GM12878 (cell line): ENCODE measurements at regions not wholly inside any gene's neighbourhood (a gene's known extent, or its start where the extent isn't known, plus 50 kb on each side); places are given as distances from the start of the nearest gene placed in this dataset.

Experiments used
- ATF2 ChIP-seq: IDR thresholded peaks from 2 replicates; pipeline ENCODE4 v1.6.1; 2012; ENCODE audit warnings: low read length, inconsistent platforms
- ATF7 ChIP-seq: fragments of 450-650 bp; IDR thresholded peaks from 2 replicates; pipeline ENCODE4 v1.6.1; 2016; ENCODE audit warnings: low read depth, mild to moderate bottlenecking
- CEBPB ChIP-seq, 2 experiments: fragments of 150-350 bp in 1 of 2; IDR thresholded peaks; 2 replicates each; pipeline ENCODE4 v1.6.1; 2012 to 2014; ENCODE audit warnings: low read depth in 2 of 2, low read length in 2 of 2, borderline replicate concordance in 1 of 2, inconsistent platforms in 1 of 2
- ETV6 ChIP-seq, 2 experiments: fragments of 450-650 bp in 1 of 2; IDR thresholded peaks in 1 of 2; conservative IDR thresholded peaks in 1 of 2; 2 replicates each; pipeline ENCODE4 v1.6.1; 2014; ENCODE audit warnings: antibody characterized with exemption in 1 of 2, borderline replicate concordance in 1 of 2, low read depth in 1 of 2, mild to moderate bottlenecking in 1 of 2, moderate library complexity in 1 of 2
- GABPA ChIP-seq: IDR thresholded peaks from 2 replicates; pipeline ENCODE4 v1.6.1; 2014; ENCODE audit warnings: antibody characterized with exemption, low read depth, mild to moderate bottlenecking, inconsistent platforms
- IKZF1 ChIP-seq: fragments of 450-650 bp; conservative IDR thresholded peaks from 2 replicates; pipeline ENCODE4 v1.6.1; 2017; ENCODE audit warnings: antibody characterized with exemption, mild to moderate bottlenecking
- IRF3 ChIP-seq: fragments of 450-650 bp; IDR thresholded peaks from 2 replicates; pipeline ENCODE4 v1.6.1; 2014; ENCODE audit warnings: mild to moderate bottlenecking
- RAD51 ChIP-seq: fragments of 450-650 bp; IDR thresholded peaks from 2 replicates; pipeline ENCODE4 v1.6.1; 2016; ENCODE audit warnings: moderate library complexity, mild to moderate bottlenecking, inconsistent platforms
- REST ChIP-seq: IDR thresholded peaks from 2 replicates; pipeline ENCODE4 v1.6.1; 2012; ENCODE audit warnings: mild to moderate bottlenecking, low read depth, low read length

- TF ChIP-seq ETV6 (conservative IDR thresholded peaks at IDR 0.05 in 1 of 2, IDR thresholded peaks at IDR 0.05 in 1 of 2; ENCODE audit: borderline replicate concordance in 1 of 2, low read depth in 1 of 2) (no peak), ATF2 (no peak), ATF7 (no peak), CEBPB (IDR thresholded peaks at IDR 0.05; ENCODE audit: borderline replicate concordance in 1 of 2, low read depth in 2 of 2, low read length in 2 of 2) (no peak), IRF3 (no peak), IKZF1 (no peak), GABPA (no peak), RAD51 (no peak), REST (no peak)
Observed at GRCh38 chr3:135869439-135870105, 96.0 kb upstream of the PPP2R3A start (continued).
